ENCODE measurements at regions not wholly inside any gene's neighbourhood (a gene's known extent, or its start where the extent isn't known, plus 50 kb on each side); places are given as distances from the start of the nearest gene placed in this dataset.

- no peak for TF ChIP-seq POLR2AphosphoS5 (IDR thresholded peaks at IDR 0.05)
- TF ChIP-seq POLR2A (IDR thresholded peaks at IDR 0.05), result no peak
- no peak for TF ChIP-seq CTCF (IDR thresholded peaks at IDR 0.05)
Observed at GRCh38 chr2:236747426-236747825, 177.8 kb downstream of the ACKR3 start.
